Ovary (tissue), 7 donors: ENCODE measurements at regions not wholly inside any gene's neighbourhood (a gene's known extent, or its start where the extent isn't known, plus 50 kb on each side); places are given as distances from the start of the nearest gene placed in this dataset.

Experiments used
- DNase-seq, 5 donors: peaks; one replicate each; pipeline ENCODE4 v3.0.0-alpha.2; 2019 to 2020
- H3K27ac ChIP-seq, 2 donors: fragments of 200-600 bp; one replicate each; pipeline versions ENCODE4 v1.5.1 to v1.8.0; 2019 to 2022
- H3K27me3 ChIP-seq: fragments of 200-600 bp; one replicate; pipeline ENCODE4 v1.8.0; 2022
- H3K36me3 ChIP-seq: fragments of 200-600 bp; sonication (generic); one replicate; pipeline ENCODE4 v1.5.1; 2019
- H3K4me1 ChIP-seq: one replicate; pipeline ENCODE4 v1.8.1; 2013; ENCODE audit warnings: mild to moderate bottlenecking, moderate library complexity; ENCODE audit not compliant: insufficient read depth
- H3K4me3 ChIP-seq: fragments of 200-600 bp; sonication (generic); one replicate; pipeline ENCODE4 v1.5.1; 2017
- H3K9me3 ChIP-seq, 2 donors: fragments of 200-600 bp in 1 of 2; sonication (generic) in 1 of 2; one replicate each; pipeline versions ENCODE4 v1.5.1 to v1.8.1; 2013 to 2019; ENCODE audit warnings: mild to moderate bottlenecking in 1 of 2, moderate library complexity in 1 of 2
- CTCF ChIP-seq, 3 donors: fragments of 450-650 bp in 2 of 3; fragments of 200-600 bp in 1 of 3; IDR thresholded peaks; one replicate each; pipeline versions ENCODE4 v1.5.1 to v1.8.0; 2016 to 2022; ENCODE audit warnings: antibody characterized with exemption in 3 of 3, mild to moderate bottlenecking in 1 of 3
- EP300 ChIP-seq: sonication (generic); formaldehyde crosslinking; IDR thresholded peaks from one replicate; pipeline ENCODE4 v1.6.1; 2017; ENCODE audit warnings: antibody characterized with exemption
- POLR2A ChIP-seq: fragments of 450-650 bp; IDR thresholded peaks from one replicate; pipeline ENCODE4 v1.6.1; 2017; ENCODE audit warnings: antibody characterized with exemption, mild to moderate bottlenecking, moderate library complexity
- WGBS, 3 donors: extraction: QIAGEN DNeasy Blood & Tissue Kit in 1 of 3; methylation state at CpG; one replicate each; pipeline versions ENCODE4 v1.1.5 to v1.1.7; 2013 to 2017; 5-methylcytosine and 5-hydroxymethylcytosine counted together
- intact Hi-C, 4 donors: fragments of 100-400 bp; cut with DNase I; formaldehyde crosslinking; loops; one replicate each; pipeline versions ENCODE4 v1.11.0 to v1.15.1; 2022 to 2023
- donor health status: DM: no; HTN: no; CAD: no; lungs with moderate emphysema.
- donor health status: DM: no; HTN: no; CAD: no.
- donor health status: Bipolar disorder and iron deficiency.
- donor health status: DM: no; HTN: no; CAD: no.
- donor health status: DM: yes; HTN: yes; CAD: no.

GRCh38 chr9:84492366-84493159 lies 152.0 kb upstream of the SLC28A3 start:
- Histone ChIP-seq H3K9me3 (no peaks in the 10 kb centered on the region), H3K27ac (no peak overlapping the region), H3K36me3 (no peaks in the 10 kb centered on the region), H3K4me3 (no peak overlapping the region), H3K4me1 (peaks cover 3% of the 10 kb centered on the region), H3K27me3 (no peaks in the 10 kb centered on the region)
- no peak for DNase-seq
- no peak for TF ChIP-seq CTCF (IDR thresholded peaks at IDR 0.05)
- TF ChIP-seq EP300, result no peak
- WGBS, 3 donors, result 31 to 45% (median 33%) methylated on average over 3 of the region's 3 CpGs
- intact Hi-C loops, result no loop called here

GRCh38 chr9:84493284-84493947 lies 152.9 kb upstream of the SLC28A3 start:
- DNase-seq, result no peak
- H3K27me3 ChIP-seq, result no peaks in the 10 kb centered on the region
- H3K27ac ChIP-seq, result no peak overlapping the region
- 81 to 88% (median 86%) methylated on average over 6 of the region's 6 CpGs for WGBS, 3 donors
- H3K9me3 ChIP-seq, result no peaks in the 10 kb centered on the region
- no peak overlapping the region for H3K4me3 ChIP-seq
- TF ChIP-seq CTCF (IDR thresholded peaks at IDR 0.05), result no peak
- TF ChIP-seq POLR2A, result no peak
- no peak for TF ChIP-seq EP300
- no peaks in the 10 kb centered on the region for H3K36me3 ChIP-seq
- intact Hi-C loops, result no loop called here
- H3K4me1 ChIP-seq, result peaks cover 3% of the 10 kb centered on the region

GRCh38 chr9:84499969-84500582 lies 159.5 kb upstream of the SLC28A3 start:
- H3K27me3 ChIP-seq, result no peaks in the 10 kb centered on the region
- no peak overlapping the region for H3K4me3 ChIP-seq
- no peaks in the 10 kb centered on the region for H3K4me1 ChIP-seq
- 6 to 13% (median 12%) methylated on average over 1 of the region's 1 CpG for WGBS, 3 donors
- intact Hi-C loops, result no loop called here
- H3K9me3 ChIP-seq, result no peaks in the 10 kb centered on the region
- TF ChIP-seq POLR2A (no peak), EP300 (no peak), CTCF (IDR thresholded peaks at IDR 0.05) (no peak)
- DNase-seq, result no peak
- no peak overlapping the region for H3K27ac ChIP-seq
- H3K36me3 ChIP-seq, result no peaks in the 10 kb centered on the region

- Histone ChIP-seq H3K27me3 (no peaks in the 10 kb centered on the region), H3K9me3 (no peaks in the 10 kb centered on the region), H3K4me3 (no peak overlapping the region), H3K27ac (no peak overlapping the region), H3K36me3 (no peaks in the 10 kb centered on the region), H3K4me1 (no peaks in the 10 kb centered on the region)
- no peak for TF ChIP-seq CTCF (IDR thresholded peaks at IDR 0.05)
- no peak for DNase-seq
- 46 to 55% (median 55%) methylated on average over 3 of the region's 3 CpGs for WGBS, 3 donors
- intact Hi-C loops, result no loop called here
Observed at GRCh38 chr9:84500826-84501225, 160.3 kb upstream of the SLC28A3 start.
